HT1080 (cell line): ENCODE measurements at regions not wholly inside any gene's neighbourhood (a gene's known extent, or its start where the extent isn't known, plus 50 kb on each side); places are given as distances from the start of the nearest gene placed in this dataset.
"Not testable (repeated sequence)": the region's sequence is repeated elsewhere in the genome, so short reads cannot be mapped to it uniquely, and the experiment has no call there.

Source experiments
- DNase-seq: peaks from one replicate; pipeline ENCODE4 v3.0.0-alpha.2; 2015; ENCODE audit warnings: low read depth

- DNase-seq = no peak
Measured at GRCh38 chr9:82052081-82052480, 63.5 kb downstream of the SPATA31D1 start.

GRCh38 chr9:82054264-82055015 lies 65.9 kb downstream of the SPATA31D1 start:
- DNase-seq = no peak

DNA sequence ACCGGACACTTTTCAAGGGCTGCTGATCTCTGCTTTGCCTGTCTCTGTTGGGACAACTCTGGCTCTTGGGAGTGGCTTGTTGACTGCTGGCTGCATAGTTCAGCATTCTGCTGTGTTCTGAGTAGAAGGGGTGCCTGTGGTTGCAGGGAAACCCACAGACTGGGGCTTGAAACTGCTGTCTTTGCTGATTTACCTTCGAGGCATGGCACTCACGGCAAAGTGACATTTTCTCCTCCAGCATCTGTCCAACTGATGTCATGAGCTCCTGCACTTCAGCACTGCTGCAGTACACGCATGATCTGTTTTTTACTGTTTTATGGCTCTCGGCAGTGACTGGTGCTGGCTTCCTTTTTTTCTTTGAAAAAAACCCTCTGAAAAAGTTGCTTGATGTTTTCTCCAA lies 69.2 kb downstream of the SPATA31D1 start:
- no peak for DNase-seq

DNA sequence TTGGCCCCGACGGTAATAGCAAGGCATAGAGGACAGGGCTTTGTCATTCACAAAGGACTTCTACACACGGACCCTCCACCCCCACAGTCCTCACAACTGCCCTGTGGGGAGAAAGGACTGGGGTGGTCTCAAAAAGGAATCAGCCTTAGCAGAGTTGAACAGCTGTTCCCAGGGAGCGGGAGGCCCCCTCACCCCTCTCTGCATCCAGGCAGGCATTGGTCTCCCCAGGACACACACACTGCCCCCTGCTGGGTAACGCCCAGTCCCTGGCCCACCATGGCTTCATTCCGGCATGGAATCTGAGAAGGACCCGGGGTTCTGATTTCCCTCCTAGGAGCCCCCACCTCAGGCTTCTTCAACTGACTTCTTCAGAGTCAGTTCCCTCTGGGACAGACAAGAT lies 73.2 kb downstream of the SPATA31D1 start:
- DNase-seq = not testable (repeated sequence)

GRCh38 chr9:82062245-82062644 lies 73.7 kb downstream of the SPATA31D1 start:
- no peak for DNase-seq

- no peak for DNase-seq
Measured at GRCh38 chr9:82073551-82074543, 85.3 kb downstream of the SPATA31D1 start.

DNA sequence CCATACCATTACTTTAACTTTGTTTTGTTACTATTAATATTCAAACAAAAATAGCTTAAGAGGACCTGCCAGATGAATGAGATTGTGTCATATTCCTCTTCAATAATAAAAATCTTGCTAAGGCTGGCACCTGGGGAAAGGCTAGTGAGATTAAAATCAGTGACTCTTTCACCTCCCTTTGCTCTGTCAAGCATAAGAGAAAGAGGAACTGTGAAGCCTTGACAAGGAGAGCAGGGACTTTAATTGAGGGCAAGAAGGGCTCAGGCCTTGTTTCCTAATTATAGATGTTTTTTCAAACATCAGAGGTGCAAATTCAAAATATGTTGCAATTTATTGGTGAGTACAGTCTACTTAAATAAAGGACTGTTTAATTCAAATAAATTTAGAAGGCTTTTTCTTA lies 91.7 kb downstream of the SPATA31D1 start:
- DNase-seq = no peak

GRCh38 chr9:82081496-82081895 lies 92.9 kb downstream of the SPATA31D1 start:
- DNase-seq = no peak

GRCh38 chr9:82082563-82082962 lies 94.0 kb downstream of the SPATA31D1 start:
- no peak for DNase-seq

DNA sequence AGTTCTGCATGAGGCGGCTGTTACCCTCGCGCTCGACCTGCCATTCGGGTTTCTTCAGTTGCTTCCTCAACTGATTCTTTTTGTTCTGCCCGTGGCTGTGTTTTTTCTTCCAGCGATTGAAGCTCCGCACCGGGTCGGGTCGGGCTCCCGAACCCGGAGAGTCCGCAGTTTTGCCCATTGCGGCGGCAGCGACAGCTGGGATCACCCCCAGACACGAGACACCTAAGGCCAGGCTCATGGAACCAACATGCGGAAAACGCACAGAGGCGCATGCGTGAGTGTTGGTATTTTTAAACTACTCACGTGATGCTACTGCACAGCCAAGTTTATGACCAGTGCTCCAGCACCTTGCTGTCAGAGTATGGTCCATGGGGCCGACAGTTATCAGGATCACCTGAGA lies 100.0 kb downstream of the SPATA31D1 start:
- DNase-seq = no peak

- no peak for DNase-seq
Measured at GRCh38 chr9:82090046-82090445, 101.5 kb downstream of the SPATA31D1 start.

GRCh38 chr9:82091100-82091499 lies 102.5 kb downstream of the SPATA31D1 start:
- DNase-seq = no peak

DNA sequence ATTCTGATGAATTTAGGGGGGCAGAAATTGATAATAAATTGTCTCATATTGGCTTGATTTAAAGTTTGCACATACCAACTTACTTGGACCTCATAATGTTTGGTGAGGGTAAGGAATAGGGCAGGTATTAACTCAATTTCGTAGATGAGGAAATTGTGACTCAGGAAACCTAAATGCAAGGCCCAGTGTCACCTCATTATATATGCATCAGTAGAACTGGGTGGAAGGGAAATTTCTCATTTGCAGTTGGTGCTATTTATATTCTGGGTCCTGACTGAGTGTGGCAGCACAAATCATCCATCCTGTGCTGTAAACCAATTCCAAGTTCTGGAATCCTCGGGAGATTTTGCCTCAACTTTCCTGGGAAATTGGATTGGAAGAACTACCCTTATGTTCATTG lies 103.0 kb downstream of the SPATA31D1 start:
- DNase-seq = no peak

DNA sequence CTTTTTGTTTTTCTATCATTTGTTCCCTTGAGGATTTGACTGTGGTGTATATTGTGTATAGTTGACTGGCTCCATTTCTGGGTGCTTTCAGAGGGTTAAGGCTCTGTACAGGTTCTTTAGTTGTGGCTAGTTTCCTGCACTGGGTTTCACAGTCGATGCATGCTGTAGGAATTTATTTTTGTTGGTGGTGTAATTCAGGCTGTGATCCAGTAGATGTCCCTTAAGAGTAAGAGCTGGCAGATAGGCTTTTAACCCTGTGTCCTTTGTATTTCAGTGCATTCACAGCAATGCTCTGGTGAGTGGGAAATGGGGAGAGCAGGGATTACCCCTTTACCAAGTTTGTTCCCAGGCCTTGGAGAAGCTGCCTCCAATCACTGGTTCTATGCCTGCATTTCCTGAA lies 112.9 kb downstream of the SPATA31D1 start:
- DNase-seq = peak; percentile 6

DNA sequence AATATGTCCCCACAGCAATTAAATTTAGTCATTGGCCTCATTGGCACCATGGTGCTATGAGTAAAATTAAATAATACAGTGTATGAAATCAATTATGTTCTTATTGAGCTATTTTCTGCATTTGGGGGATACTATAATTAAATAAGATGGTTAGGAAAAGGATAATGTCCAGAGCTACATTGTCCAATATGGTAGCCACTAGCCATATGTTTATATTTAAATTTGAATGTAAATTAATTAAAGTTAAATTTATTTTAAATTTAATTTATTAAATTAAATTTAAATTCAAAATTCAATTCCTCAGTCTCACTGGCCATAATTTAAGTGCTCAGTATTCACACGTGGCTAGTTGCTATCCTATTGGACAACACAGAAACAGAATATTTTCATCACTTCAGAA lies 115.7 kb downstream of the SPATA31D1 start:
- no peak for DNase-seq

- no peak for DNase-seq
Measured at GRCh38 chr9:82105729-82106128, 117.2 kb downstream of the SPATA31D1 start.

DNA sequence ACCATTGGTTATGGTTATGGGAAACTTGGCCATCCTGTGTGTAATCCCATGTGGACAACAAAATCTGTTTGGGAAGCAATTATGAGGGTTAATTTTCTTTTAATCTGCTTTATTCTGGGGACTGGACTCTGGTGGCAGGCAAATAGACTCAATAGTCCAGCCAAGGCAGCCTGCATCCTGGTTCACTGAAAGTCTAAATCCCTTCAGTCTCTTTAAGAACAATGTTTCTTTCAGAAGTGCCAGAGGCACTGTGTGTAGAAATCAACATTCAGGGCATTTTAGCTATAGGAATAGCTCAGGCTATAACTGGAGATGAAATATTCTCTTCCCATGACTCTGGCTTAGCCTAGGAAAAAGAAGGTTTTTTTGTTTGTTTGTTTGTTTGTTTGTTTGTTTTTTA lies 118.0 kb downstream of the SPATA31D1 start:
- DNase-seq = no peak

GRCh38 chr9:82108474-82108873 lies 119.9 kb downstream of the SPATA31D1 start:
- DNase-seq = no peak

- DNase-seq = no peak
Measured at GRCh38 chr9:82108941-82109340, 120.4 kb downstream of the SPATA31D1 start.

DNA sequence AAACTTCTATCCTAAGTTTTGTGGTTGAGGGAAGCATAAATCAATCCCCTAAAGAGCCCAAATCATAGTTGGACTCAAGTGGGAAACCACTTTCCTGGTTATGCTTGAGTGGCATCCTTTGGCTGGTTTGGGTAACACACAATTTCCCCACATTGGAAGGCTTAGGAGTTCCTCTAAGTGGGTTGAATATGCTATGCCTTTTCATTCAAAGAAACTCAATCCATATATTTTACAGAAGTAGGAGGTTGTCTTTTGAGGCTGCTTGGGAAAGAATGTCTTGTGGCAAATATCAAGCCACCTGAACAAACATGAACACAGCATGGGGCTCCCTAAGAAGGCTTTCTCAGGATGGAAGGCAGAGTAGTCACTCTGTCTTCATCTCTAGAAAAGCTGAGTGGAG lies 121.1 kb downstream of the SPATA31D1 start:
- DNase-seq = peak; percentile 9

DNA sequence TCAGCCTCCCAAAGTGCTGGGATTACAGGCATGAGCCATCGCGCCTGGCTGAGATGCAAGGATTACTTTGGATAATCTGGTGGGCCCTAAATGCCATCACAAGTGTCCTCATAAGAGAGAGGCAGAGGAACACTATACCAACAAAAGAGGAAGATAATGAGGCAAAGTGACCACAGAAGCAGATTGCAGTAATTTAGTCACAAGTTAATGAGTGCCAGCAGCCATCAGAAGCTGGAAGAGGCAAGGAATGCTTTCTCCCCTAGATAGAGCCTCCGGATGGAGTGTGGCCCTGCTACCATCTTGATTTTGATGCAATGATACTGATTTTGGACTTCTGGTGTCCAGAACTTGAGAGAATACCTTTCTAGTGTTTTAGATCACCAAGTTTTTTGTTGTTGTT lies 122.3 kb downstream of the SPATA31D1 start:
- no peak for DNase-seq

- no peak for DNase-seq
Measured at GRCh38 chr9:82115331-82115730, 126.8 kb downstream of the SPATA31D1 start.
